ENCODE measurements at regions not wholly inside any gene's neighbourhood (a gene's known extent, or its start where the extent isn't known, plus 50 kb on each side); places are given as distances from the start of the nearest gene placed in this dataset.

DNA sequence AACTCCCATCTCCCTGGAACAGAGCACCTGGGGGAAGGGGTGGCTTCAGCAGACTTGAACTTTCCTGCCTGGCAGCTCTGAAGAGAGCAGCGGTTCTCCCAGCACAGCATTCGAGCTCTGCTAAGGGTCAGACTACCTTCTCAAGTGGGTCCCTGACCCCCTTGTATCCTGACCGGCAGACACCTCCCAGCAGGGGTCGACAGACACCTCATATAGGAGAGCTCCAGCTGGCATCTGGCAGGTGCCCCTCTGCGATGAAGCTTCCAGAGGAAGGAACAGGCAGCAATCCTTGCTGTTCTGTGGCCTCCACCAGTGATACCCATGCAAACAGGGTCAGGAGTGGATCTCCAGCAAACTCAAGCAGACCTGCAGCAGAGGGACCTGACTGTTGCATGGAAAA lies 244.1 kb upstream of the RASGEF1B start:
- TF ChIP-seq, protein P1, sequence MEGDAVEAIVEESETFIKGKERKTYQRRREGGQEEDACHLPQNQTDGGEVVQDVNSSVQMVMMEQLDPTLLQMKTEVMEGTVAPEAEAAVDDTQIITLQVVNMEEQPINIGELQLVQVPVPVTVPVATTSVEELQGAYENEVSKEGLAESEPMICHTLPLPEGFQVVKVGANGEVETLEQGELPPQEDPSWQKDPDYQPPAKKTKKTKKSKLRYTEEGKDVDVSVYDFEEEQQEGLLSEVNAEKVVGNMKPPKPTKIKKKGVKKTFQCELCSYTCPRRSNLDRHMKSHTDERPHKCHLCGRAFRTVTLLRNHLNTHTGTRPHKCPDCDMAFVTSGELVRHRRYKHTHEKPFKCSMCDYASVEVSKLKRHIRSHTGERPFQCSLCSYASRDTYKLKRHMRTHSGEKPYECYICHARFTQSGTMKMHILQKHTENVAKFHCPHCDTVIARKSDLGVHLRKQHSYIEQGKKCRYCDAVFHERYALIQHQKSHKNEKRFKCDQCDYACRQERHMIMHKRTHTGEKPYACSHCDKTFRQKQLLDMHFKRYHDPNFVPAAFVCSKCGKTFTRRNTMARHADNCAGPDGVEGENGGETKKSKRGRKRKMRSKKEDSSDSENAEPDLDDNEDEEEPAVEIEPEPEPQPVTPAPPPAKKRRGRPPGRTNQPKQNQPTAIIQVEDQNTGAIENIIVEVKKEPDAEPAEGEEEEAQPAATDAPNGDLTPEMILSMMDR (IDR thresholded peaks at IDR 0.05): no peak
- no peak for TF ChIP-seq EZH2phosphoT487 (IDR thresholded peaks at IDR 0.05)

All from neural progenitor cell (in vitro differentiated cells).